IMR-90 (cell line): ENCODE measurements at regions not wholly inside any gene's neighbourhood (a gene's known extent, or its start where the extent isn't known, plus 50 kb on each side); places are given as distances from the start of the nearest gene placed in this dataset.

Experiments
- ATAC-seq: fragments of 200-7000 bp; cut with Tn5 transposase; 2 replicates; pipeline ENCODE4 v1.9.1; 2020; ENCODE audit warnings: low read depth, mild to moderate bottlenecking, moderate library complexity
- BruUV-seq: library from RNA; stranded (reverse); fragments of 400-500 nt; replicated peaks from 2 replicates; lab custom pipeline; 2021; lab: Mats Ljungman, UMichigan
- CTCF ChIA-PET: fragments of 300-600 bp; formaldehyde crosslinking; extraction: SDS; loops from one replicate; lab custom pipeline; 2021; ENCODE audit warnings: antibody characterized with exemption; lab: Yijun Ruan, JAX
- POLR2A ChIA-PET: fragments of 300-600 bp; sonication (Branson Sonifier 250); formaldehyde crosslinking; loops from one replicate; lab custom pipeline; 2022; ENCODE audit warnings: antibody characterized with exemption; ENCODE audit not compliant: unreplicated experiment; lab: Charles Lee
- DNase-seq: peaks from one replicate; pipeline ENCODE4 v3.0.0; 2013
- H2AFZ ChIP-seq: replicated peaks from 2 replicates; pipeline ENCODE3; 2013; ENCODE audit warnings: low read length, mild to moderate bottlenecking; ENCODE audit not compliant: poor library complexity
- H2AK5ac ChIP-seq: 2 replicates; pipeline ENCODE4 v1.6.1; 2013; ENCODE audit warnings: low read depth, low read length, inconsistent platforms
- H2AK9ac ChIP-seq: replicated peaks from 2 replicates; pipeline ENCODE3; 2013; ENCODE audit warnings: mild to moderate bottlenecking, low read depth, low read length, moderate library complexity; ENCODE audit not compliant: poor library complexity
- H2BK120ac ChIP-seq: 2 replicates; pipeline ENCODE4 v1.6.1; 2013; ENCODE audit warnings: low read depth, low read length, inconsistent platforms
- H2BK15ac ChIP-seq: 3 replicates; pipeline ENCODE4 v1.6.1; 2013; ENCODE audit warnings: low read depth, low read length, inconsistent platforms
- H2BK20ac ChIP-seq: 2 replicates; pipeline ENCODE4 v1.6.1; 2013; ENCODE audit warnings: low read depth, mild to moderate bottlenecking, inconsistent platforms, low read length, moderate library complexity
- H2BK5ac ChIP-seq: 2 replicates; pipeline ENCODE4 v1.6.1; 2013; ENCODE audit warnings: mild to moderate bottlenecking, low read depth, low read length, inconsistent platforms; ENCODE audit not compliant: poor library complexity, severe bottlenecking
- H3K14ac ChIP-seq: replicated peaks from 2 replicates; pipeline ENCODE4 v1.6.1; 2013; ENCODE audit warnings: low read depth, low read length, inconsistent platforms
- H3K18ac ChIP-seq: 2 replicates; pipeline ENCODE4 v1.6.1; 2013; ENCODE audit warnings: low read depth, low read length, control low read depth
- H3K23ac ChIP-seq: 2 replicates; pipeline ENCODE4 v1.6.1; 2013; ENCODE audit warnings: low read depth, low read length, inconsistent platforms
- H3K27ac ChIP-seq: 2 replicates; pipeline ENCODE4 v1.5.1; 2013; ENCODE audit warnings: mild to moderate bottlenecking, control low read depth, low read length; ENCODE audit not compliant: insufficient read depth
- H3K27me3 ChIP-seq: 2 replicates; pipeline ENCODE4 v1.6.1; 2013; ENCODE audit warnings: low read length; ENCODE audit not compliant: control insufficient read depth, insufficient read depth
- H3K36me3 ChIP-seq: 2 replicates; pipeline ENCODE4 v1.6.1; 2013; ENCODE audit warnings: low read length, mixed read lengths; ENCODE audit not compliant: control insufficient read depth, insufficient read depth
- H3K4ac ChIP-seq: 2 replicates; pipeline ENCODE4 v1.6.1; 2013; ENCODE audit warnings: low read depth, low read length, inconsistent platforms
- H3K4me1 ChIP-seq: 2 replicates; pipeline ENCODE4 v1.6.1; 2013; ENCODE audit warnings: low read length, mixed read lengths; ENCODE audit not compliant: control insufficient read depth, insufficient read depth
- H3K4me2 ChIP-seq: 2 replicates; pipeline ENCODE4 v1.6.1; 2013; ENCODE audit warnings: low read depth, mild to moderate bottlenecking, control low read depth, low read length, moderate library complexity
- H3K4me3 ChIP-seq: 2 replicates; pipeline ENCODE4 v1.5.1; 2013; ENCODE audit warnings: low read depth, mild to moderate bottlenecking, control low read depth, low read length, moderate library complexity; ENCODE audit not compliant: insufficient read depth
- H3K56ac ChIP-seq: 2 replicates; pipeline ENCODE4 v1.6.1; 2013; ENCODE audit warnings: low read length, inconsistent platforms; ENCODE audit not compliant: insufficient read depth; ENCODE audit errors: extremely low read depth
- H3K79me1 ChIP-seq, 2 experiments: 2 replicates each; pipeline ENCODE4 v1.6.1; 2013; ENCODE audit warnings: low read length in 2 of 2, inconsistent platforms in 1 of 2, low read depth in 1 of 2
- H3K9ac ChIP-seq: 2 replicates; pipeline ENCODE4 v1.6.1; 2013; ENCODE audit warnings: low read depth, low read length, control low read depth
- H3K9me1 ChIP-seq: 2 replicates; pipeline ENCODE4 v1.6.1; 2013; ENCODE audit warnings: low read length, inconsistent platforms; ENCODE audit not compliant: insufficient read depth
- H3K9me3 ChIP-seq: 2 replicates; pipeline ENCODE4 v1.6.1; 2013; ENCODE audit warnings: low read length; ENCODE audit not compliant: control insufficient read depth, insufficient read depth
- H4K20me1 ChIP-seq: 2 replicates; pipeline ENCODE4 v1.6.1; 2013; ENCODE audit warnings: low read length, inconsistent platforms; ENCODE audit not compliant: insufficient read depth
- H4K5ac ChIP-seq: 2 replicates; pipeline ENCODE4 v1.6.1; 2013; ENCODE audit warnings: mild to moderate bottlenecking, low read depth, low read length, control low read depth
- H4K8ac ChIP-seq, 2 experiments: 2 replicates each; pipeline ENCODE4 v1.6.1; 2013; ENCODE audit warnings: low read depth in 2 of 2, low read length in 2 of 2, control low read depth in 1 of 2, inconsistent platforms in 1 of 2
- H4K91ac ChIP-seq: 2 replicates; pipeline ENCODE4 v1.6.1; 2013; ENCODE audit warnings: low read depth, low read length, inconsistent platforms; ENCODE audit not compliant: insufficient read depth
- CHD1 ChIP-seq: IDR thresholded peaks from 2 replicates; pipeline ENCODE4 v1.6.1; 2012; ENCODE audit warnings: low read depth, low read length, improper control_type of control experiment
- ELK1 ChIP-seq: fragments of 150-350 bp; IDR thresholded peaks from 2 replicates; pipeline ENCODE4 v1.6.1; 2016; ENCODE audit warnings: low read depth, mild to moderate bottlenecking, low read length, moderate library complexity, borderline replicate concordance
- FOS ChIP-seq: fragments of 150-350 bp; IDR thresholded peaks from 2 replicates; pipeline ENCODE4 v1.6.1; 2016; ENCODE audit warnings: low read depth, low read length
- MAFK ChIP-seq: IDR thresholded peaks from 2 replicates; pipeline ENCODE4 v1.6.1; 2012; ENCODE audit warnings: low read depth, low read length, improper control_type of control experiment
- MAZ ChIP-seq: IDR thresholded peaks from 2 replicates; pipeline ENCODE4 v1.6.1; 2012; ENCODE audit warnings: low read depth, mild to moderate bottlenecking, low read length, improper control_type of control experiment, moderate library complexity, borderline replicate concordance
- NFE2L2 ChIP-seq: fragments of 150-350 bp; IDR thresholded peaks from 2 replicates; pipeline ENCODE4 v1.6.1; 2016; ENCODE audit warnings: low read depth, mild to moderate bottlenecking, low read length
- WGBS, 2 experiments: methylation state at CpG; one replicate each; pipeline versions ENCODE4 v1.1.5 to v1.1.7; 2013; ENCODE audit warnings: missing lambda C conversion rate in 2 of 2; ENCODE audit not compliant: insufficient read length in 1 of 2; ENCODE audit errors: extremely low coverage in 2 of 2; 5-methylcytosine and 5-hydroxymethylcytosine counted together
- dilution Hi-C: fragments of 300-500 bp; cut with HindIII; formaldehyde crosslinking; loops from one replicate; pipeline ENCODE4 v1.14.3; 2018; ENCODE audit warnings: low sequenced_read_pairs; ENCODE audit not compliant: unreplicated experiment
- in situ Hi-C: fragments of 300-500 bp; cut with MboI; formaldehyde crosslinking; loops from 3 replicates; pipeline ENCODE4 v1.14.3; 2019; ENCODE audit warnings: low sequenced_read_pairs, inconsistent platforms, mixed read lengths
- intact Hi-C: fragments of 100-400 bp; cut with micrococcal nuclease; formaldehyde crosslinking; loops from 2 replicates; pipeline ENCODE4 v1.10.0; 2022

- peak overlapping the region; percentile 78; the same call in 1 of the 3 replicates for H2BK15ac ChIP-seq
- no peak overlapping the region for H2AK5ac ChIP-seq
- peak overlapping the region; percentile 67; the same call in 1 of the 2 replicates for H4K91ac ChIP-seq
- TF ChIP-seq FOS (peak; percentile 9; the same call in 1 of the 2 replicates), MAZ (no peak), CHD1 (no peak), ELK1 (no peak), MAFK (no peak), NFE2L2 (no peak)
- H3K79me1 ChIP-seq: no peaks in the 10 kb centered on the region
- H3K23ac ChIP-seq: no peak overlapping the region
- peak overlapping the region; percentile 91 for H2BK5ac ChIP-seq
- peak overlapping the region; percentile 77; the same call in 1 of the 2 replicates for H3K18ac ChIP-seq
- H3K4me1 ChIP-seq: peaks cover 14% of the 10 kb centered on the region
- no peaks in the 10 kb centered on the region for H4K20me1 ChIP-seq
- ATAC-seq (peak; percentile 71), DNase-seq (peak; percentile 86)
- H4K8ac ChIP-seq: peak overlapping the region; percentile 81 to 87; a peak in 3 of 4 replicates
- no peaks in the 10 kb centered on the region for H3K9me1 ChIP-seq
- H2AFZ ChIP-seq: no peak overlapping the region
- CTCF ChIA-PET: interaction anchor here (1.1 kb wide), 1 partner anchor 19 kb away, joined by 3 read pairs; no protein-coding TSS in a partner anchor
- no peaks in the 10 kb centered on the region for H3K27me3 ChIP-seq
- intact Hi-C loops (no loop called here), in situ Hi-C loops (no loop called here), dilution Hi-C loops (no loop called here)
- peak overlapping the region; percentile 60 for H2BK120ac ChIP-seq
- H2BK20ac ChIP-seq: peak overlapping the region; percentile 57
- H3K36me3 ChIP-seq: no peaks in the 10 kb centered on the region
- no peak overlapping the region for H3K4me3 ChIP-seq
- no peaks in the 10 kb centered on the region for H3K9me3 ChIP-seq
- H2AK9ac ChIP-seq: no peak overlapping the region
- H3K4me2 ChIP-seq: peak overlapping the region; percentile 25; the same call in 1 of the 2 replicates
- peak overlapping the region; percentile 62; the same call in 1 of the 2 replicates for H3K27ac ChIP-seq
- BruUV-seq: no TSS peak
- H4K5ac ChIP-seq: peak overlapping the region; percentile 93; the same call in 1 of the 2 replicates
- POLR2A ChIA-PET: interaction anchor here (0.6 kb wide), 1 partner anchor 45 kb away, joined by 6 read pairs; no protein-coding TSS in a partner anchor
- WGBS, 2 experiments: no CpG with 5 or more reads among the region's 1 CpG
- H3K4ac ChIP-seq: peak overlapping the region; percentile 2; the same call in 1 of the 2 replicates
- H3K9ac ChIP-seq: no peak overlapping the region
- no peak overlapping the region for H3K56ac ChIP-seq
- H3K14ac ChIP-seq: no peak overlapping the region
These were observed 511.3 kb upstream of the PAPPA start for GRCh38 chr9:115642285-115642684.
